Hepatocyte (in vitro differentiated cells): ENCODE measurements at regions not wholly inside any gene's neighbourhood (a gene's known extent, or its start where the extent isn't known, plus 50 kb on each side); places are given as distances from the start of the nearest gene placed in this dataset.

Experiments used
- DNase-seq: peaks from one replicate; pipeline ENCODE4 v3.0.0-alpha.2; 2016; ENCODE audit warnings: low spot score
- H2AFZ ChIP-seq: fragments of 200-600 bp; sonication (generic); 2 replicates; pipeline ENCODE4 v1.6.0; 2016; ENCODE audit warnings: antibody characterized with exemption, mild to moderate bottlenecking
- H3K27ac ChIP-seq: fragments of 200-600 bp; sonication (generic); 2 replicates; pipeline ENCODE4 v1.5.1; 2016; ENCODE audit warnings: mild to moderate bottlenecking
- H3K27me3 ChIP-seq: fragments of 200-600 bp; sonication (generic); 2 replicates; pipeline ENCODE4 v1.6.1; 2016
- H3K36me3 ChIP-seq: fragments of 200-600 bp; sonication (generic); replicated peaks from 2 replicates; pipeline ENCODE4 v1.5.1; 2016; ENCODE audit warnings: low read depth; ENCODE audit not compliant: insufficient read depth
- H3K4me1 ChIP-seq: fragments of 200-600 bp; sonication (generic); 2 replicates; pipeline ENCODE4 v1.5.1; 2016; ENCODE audit warnings: mild to moderate bottlenecking, moderate library complexity; ENCODE audit not compliant: insufficient read depth
- H3K4me2 ChIP-seq: fragments of 200-600 bp; sonication (generic); 2 replicates; pipeline ENCODE4 v1.6.0; 2016
- H3K4me3 ChIP-seq: fragments of 200-600 bp; sonication (generic); 2 replicates; pipeline ENCODE4 v1.5.1; 2016; ENCODE audit warnings: mild to moderate bottlenecking
- H3K79me2 ChIP-seq: fragments of 200-600 bp; sonication (generic); 2 replicates; pipeline ENCODE4 v1.6.0; 2017; ENCODE audit warnings: mild to moderate bottlenecking
- H3K9me2 ChIP-seq: fragments of 200-600 bp; sonication (generic); replicated peaks from 2 replicates; pipeline ENCODE4 v1.6.0; 2017; ENCODE audit warnings: mild to moderate bottlenecking; ENCODE audit not compliant: insufficient read depth
- H3K9me3 ChIP-seq: fragments of 200-600 bp; sonication (generic); 2 replicates; pipeline ENCODE4 v1.5.1; 2016; ENCODE audit warnings: low read depth, mild to moderate bottlenecking
- H4K20me1 ChIP-seq: fragments of 200-600 bp; sonication (generic); 2 replicates; pipeline ENCODE4 v1.6.0; 2016; ENCODE audit warnings: mild to moderate bottlenecking; ENCODE audit not compliant: insufficient read depth, poor library complexity, severe bottlenecking
- EZH2 ChIP-seq: fragments of 200-600 bp; sonication (generic); IDR thresholded peaks from 2 replicates; pipeline ENCODE4 v1.6.1; 2016; ENCODE audit warnings: antibody characterized with exemption, mild to moderate bottlenecking, borderline replicate concordance
- EZH2phosphoT487 ChIP-seq: fragments of 200-600 bp; sonication (generic); IDR thresholded peaks from one replicate; pipeline ENCODE4 v1.6.1; 2018; ENCODE audit warnings: antibody characterized with exemption, mild to moderate bottlenecking, low read depth, moderate library complexity; ENCODE audit not compliant: unreplicated experiment, severe bottlenecking
- WGBS: methylation state at CpG from one replicate; pipeline ENCODE4 v1.1.6; 2016; ENCODE audit warnings: low lambda C conversion rate; ENCODE audit errors: missing lambda C conversion rate; 5-methylcytosine and 5-hydroxymethylcytosine counted together
- TF ChIP-seq, protein P1 (sequence below): fragments of 200-600 bp; sonication (generic); IDR thresholded peaks from 2 replicates; pipeline ENCODE4 v1.5.1; 2016; ENCODE audit warnings: antibody characterized with exemption, mild to moderate bottlenecking; ENCODE audit not compliant: poor library complexity

DNA sequence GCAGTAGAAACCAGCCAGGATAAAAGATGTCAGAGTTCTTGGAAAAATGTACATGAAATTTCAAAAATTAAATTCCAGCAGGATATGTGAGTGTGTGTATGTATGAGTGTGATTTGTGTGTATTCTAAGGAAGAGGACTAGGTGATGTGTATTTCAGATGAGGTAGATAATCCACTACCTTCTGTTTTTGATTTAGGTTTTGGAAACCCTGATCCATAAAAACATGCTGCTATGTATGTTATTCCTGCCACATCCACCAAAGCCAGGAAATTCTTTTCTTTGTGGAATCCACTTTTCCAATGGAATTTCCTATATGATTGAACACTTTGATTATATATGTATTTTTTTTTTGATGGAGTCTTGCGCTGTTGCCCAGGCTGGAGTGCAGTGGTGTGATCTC, 276.9 kb downstream of the UQCRFS1 start:
- WGBS = 100% methylated on average over 1 of the region's 1 CpG
- TF ChIP-seq, protein P1, sequence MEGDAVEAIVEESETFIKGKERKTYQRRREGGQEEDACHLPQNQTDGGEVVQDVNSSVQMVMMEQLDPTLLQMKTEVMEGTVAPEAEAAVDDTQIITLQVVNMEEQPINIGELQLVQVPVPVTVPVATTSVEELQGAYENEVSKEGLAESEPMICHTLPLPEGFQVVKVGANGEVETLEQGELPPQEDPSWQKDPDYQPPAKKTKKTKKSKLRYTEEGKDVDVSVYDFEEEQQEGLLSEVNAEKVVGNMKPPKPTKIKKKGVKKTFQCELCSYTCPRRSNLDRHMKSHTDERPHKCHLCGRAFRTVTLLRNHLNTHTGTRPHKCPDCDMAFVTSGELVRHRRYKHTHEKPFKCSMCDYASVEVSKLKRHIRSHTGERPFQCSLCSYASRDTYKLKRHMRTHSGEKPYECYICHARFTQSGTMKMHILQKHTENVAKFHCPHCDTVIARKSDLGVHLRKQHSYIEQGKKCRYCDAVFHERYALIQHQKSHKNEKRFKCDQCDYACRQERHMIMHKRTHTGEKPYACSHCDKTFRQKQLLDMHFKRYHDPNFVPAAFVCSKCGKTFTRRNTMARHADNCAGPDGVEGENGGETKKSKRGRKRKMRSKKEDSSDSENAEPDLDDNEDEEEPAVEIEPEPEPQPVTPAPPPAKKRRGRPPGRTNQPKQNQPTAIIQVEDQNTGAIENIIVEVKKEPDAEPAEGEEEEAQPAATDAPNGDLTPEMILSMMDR = no peak
- no peak for TF ChIP-seq EZH2phosphoT487
- TF ChIP-seq EZH2 = no peak
- H3K27ac ChIP-seq = no peak overlapping the region

DNA sequence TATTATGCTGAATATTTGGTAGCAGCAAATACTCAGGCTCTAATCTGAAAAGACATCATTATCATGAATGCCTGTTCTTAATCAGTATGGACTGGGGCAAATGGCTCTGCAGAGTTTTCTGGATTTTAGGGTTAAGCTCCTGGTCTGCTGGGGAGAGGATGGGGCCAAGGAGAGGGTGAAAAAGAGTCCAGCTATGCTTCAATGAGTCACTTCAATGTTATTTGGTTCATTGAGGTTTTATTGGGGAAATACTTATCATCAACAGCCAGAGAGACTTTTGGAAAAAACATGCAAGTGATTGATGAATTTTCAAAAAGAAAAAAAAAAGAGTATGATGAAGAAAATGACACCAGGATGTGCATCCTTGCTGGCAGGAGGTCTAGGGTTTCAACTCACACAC, 278.3 kb downstream of the UQCRFS1 start:
- no peak overlapping the region for H3K4me3 ChIP-seq
- DNase-seq = no peak
- no peak overlapping the region for H3K27ac ChIP-seq
- no peaks in the 10 kb centered on the region for H3K79me2 ChIP-seq
- no peaks in the 10 kb centered on the region for H4K20me1 ChIP-seq
- no peaks in the 10 kb centered on the region for H3K4me1 ChIP-seq
- TF ChIP-seq, protein P1 = no peak
- no peak for TF ChIP-seq EZH2
- H3K36me3 ChIP-seq = no peaks in the 10 kb centered on the region
- no peak overlapping the region for H2AFZ ChIP-seq
- H3K9me2 ChIP-seq = no peaks in the 10 kb centered on the region
- no peaks in the 10 kb centered on the region for H3K9me3 ChIP-seq
- H3K4me2 ChIP-seq = no peak overlapping the region
- no peaks in the 10 kb centered on the region for H3K27me3 ChIP-seq

More for the DNA sequence above, 276.9 kb downstream of the UQCRFS1 start:
- Histone ChIP-seq H4K20me1 (no peaks in the 10 kb centered on the region), H3K36me3 (no peaks in the 10 kb centered on the region), H3K9me3 (no peaks in the 10 kb centered on the region), H3K27me3 (no peaks in the 10 kb centered on the region), H2AFZ (no peak overlapping the region), H3K9me2 (no peaks in the 10 kb centered on the region), H3K4me3 (no peak overlapping the region), H3K4me2 (no peak overlapping the region), H3K4me1 (no peaks in the 10 kb centered on the region), H3K79me2 (no peaks in the 10 kb centered on the region)
- no peak for DNase-seq

DNA sequence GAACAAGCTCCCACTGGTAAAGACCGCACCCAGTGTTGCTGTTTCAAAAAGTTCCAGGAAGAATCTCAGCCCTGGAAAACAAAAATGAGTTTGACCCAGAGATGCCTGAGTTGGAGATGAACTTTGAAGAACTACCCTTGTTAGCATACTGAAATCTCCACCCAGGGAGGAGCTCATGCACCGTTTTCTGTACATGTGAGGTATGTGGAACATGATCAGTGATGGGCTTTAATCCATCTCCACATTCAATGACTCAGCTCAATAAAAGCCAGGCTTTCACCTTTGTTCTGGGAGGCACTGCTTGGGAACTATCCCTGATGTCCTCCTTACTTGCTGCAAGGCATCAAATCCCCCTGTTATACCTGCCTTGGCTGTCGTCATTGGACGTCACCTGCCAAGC, 279.9 kb downstream of the UQCRFS1 start:
- Histone ChIP-seq H3K27ac (no peak overlapping the region), H2AFZ (no peak overlapping the region), H3K4me3 (no peak overlapping the region), H3K27me3 (no peaks in the 10 kb centered on the region), H3K9me3 (no peaks in the 10 kb centered on the region), H3K79me2 (no peaks in the 10 kb centered on the region), H4K20me1 (no peaks in the 10 kb centered on the region), H3K4me2 (no peak overlapping the region), H3K4me1 (no peaks in the 10 kb centered on the region), H3K36me3 (no peaks in the 10 kb centered on the region), H3K9me2 (no peaks in the 10 kb centered on the region)
- TF ChIP-seq, protein P1 = no peak
- TF ChIP-seq EZH2 (no peak), EZH2phosphoT487 (no peak)
- DNase-seq = no peak
- 85% methylated on average over 4 of the region's 4 CpGs for WGBS

DNA sequence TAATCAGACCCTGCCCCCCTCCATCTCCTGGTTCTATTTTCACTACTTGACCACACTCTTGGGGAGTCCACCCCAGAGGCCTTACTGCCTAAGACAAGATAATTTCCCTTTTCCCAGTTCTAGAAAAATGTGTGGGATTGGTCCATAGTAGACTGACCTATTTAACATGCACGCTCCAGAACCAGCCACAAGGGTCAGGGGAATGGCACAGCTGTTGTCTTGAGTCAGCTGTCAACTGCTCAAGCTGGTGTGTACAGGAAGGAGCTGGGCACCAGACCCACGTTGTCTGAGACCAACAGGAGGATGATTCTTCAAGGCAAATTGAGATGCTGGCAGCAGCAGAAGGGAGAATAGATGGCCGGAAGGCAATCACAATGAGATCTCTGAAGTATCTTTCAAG, 280.5 kb downstream of the UQCRFS1 start:
- Histone ChIP-seq H2AFZ (no peak overlapping the region), H4K20me1 (no peaks in the 10 kb centered on the region), H3K4me3 (no peak overlapping the region), H3K9me3 (no peaks in the 10 kb centered on the region), H3K4me1 (no peaks in the 10 kb centered on the region), H3K4me2 (no peak overlapping the region), H3K79me2 (no peaks in the 10 kb centered on the region), H3K27me3 (no peaks in the 10 kb centered on the region), H3K27ac (no peak overlapping the region), H3K9me2 (no peaks in the 10 kb centered on the region), H3K36me3 (no peaks in the 10 kb centered on the region)
- WGBS = 81% methylated on average over 3 of the region's 3 CpGs
- DNase-seq = no peak
- TF ChIP-seq EZH2 = no peak
- no peak for TF ChIP-seq EZH2phosphoT487
- TF ChIP-seq, protein P1 = no peak
